Astrocyte (in vitro differentiated cells and primary cell): ENCODE measurements at regions not wholly inside any gene's neighbourhood (a gene's known extent, or its start where the extent isn't known, plus 50 kb on each side); places are given as distances from the start of the nearest gene placed in this dataset.
"Not testable (repeated sequence)": the region's sequence is repeated elsewhere in the genome, so short reads cannot be mapped to it uniquely, and the experiment has no call there.

ENCODE experiments used
- DNase-seq: peaks from one replicate; pipeline ENCODE4 v3.0.0-alpha.2; 2010; ENCODE audit warnings: low read depth
- FAIRE-seq: peaks from 2 replicates; lab custom pipeline; 2011; peaks lifted over from hg19 to GRCh38; lab: Jason Lieb, UNC
- H2AFZ ChIP-seq: 2 replicates; pipeline ENCODE4 v1.6.0; 2012; ENCODE audit warnings: low read depth, low read length, inconsistent platforms
- H3K27ac ChIP-seq: 2 replicates; pipeline ENCODE4 v1.5.1; 2011; ENCODE audit warnings: low read depth, low read length, inconsistent platforms
- H3K27me3 ChIP-seq: 2 replicates; pipeline ENCODE4 v1.6.0; 2011; ENCODE audit warnings: low read length, inconsistent platforms; ENCODE audit not compliant: insufficient read depth
- H3K36me3 ChIP-seq: 2 replicates; pipeline ENCODE4 v1.5.1; 2011; ENCODE audit warnings: low read length, inconsistent platforms; ENCODE audit not compliant: insufficient read depth
- H3K4me1 ChIP-seq: 2 replicates; pipeline ENCODE4 v1.5.1; 2011; ENCODE audit warnings: low read length, inconsistent platforms; ENCODE audit not compliant: insufficient read depth
- H3K4me2 ChIP-seq: 2 replicates; pipeline ENCODE4 v1.6.0; 2012; ENCODE audit warnings: low read length, inconsistent platforms
- H3K4me3 ChIP-seq: 2 replicates; pipeline ENCODE4 v1.5.1; 2011; ENCODE audit warnings: low read depth, mild to moderate bottlenecking, low read length, inconsistent platforms; ENCODE audit not compliant: insufficient read depth
- H3K79me2 ChIP-seq: 2 replicates; pipeline ENCODE4 v1.6.0; 2012; ENCODE audit warnings: mild to moderate bottlenecking, low read length, inconsistent platforms; ENCODE audit not compliant: insufficient read depth
- H3K9ac ChIP-seq: 2 replicates; pipeline ENCODE4 v1.6.0; 2012; ENCODE audit warnings: mild to moderate bottlenecking, low read length, inconsistent platforms
- H3K9me3 ChIP-seq: 2 replicates; pipeline ENCODE4 v1.5.1; 2012; ENCODE audit warnings: low read depth, mild to moderate bottlenecking, low read length, inconsistent platforms; ENCODE audit not compliant: insufficient read depth
- H4K20me1 ChIP-seq: 2 replicates; pipeline ENCODE4 v1.6.0; 2012; ENCODE audit warnings: low read length, inconsistent platforms; ENCODE audit not compliant: insufficient read depth
- H3K27ac Mint-ChIP-seq: one replicate; pipeline ENCODE4 v1.8.0; 2021; ENCODE audit warnings: mild to moderate bottlenecking, mixed read lengths; ENCODE audit not compliant: unreplicated experiment
- H3K27me3 Mint-ChIP-seq: one replicate; pipeline ENCODE4 v1.8.0; 2021; ENCODE audit warnings: low read depth, mixed read lengths; ENCODE audit not compliant: unreplicated experiment
- H3K36me3 Mint-ChIP-seq: one replicate; pipeline ENCODE4 v1.8.0; 2021; ENCODE audit warnings: low read depth, mixed read lengths; ENCODE audit not compliant: unreplicated experiment
- H3K4me1 Mint-ChIP-seq: one replicate; pipeline ENCODE4 v1.8.0; 2021; ENCODE audit warnings: low read depth, mixed read lengths; ENCODE audit not compliant: unreplicated experiment
- H3K4me3 Mint-ChIP-seq: one replicate; pipeline ENCODE4 v1.8.0; 2021; ENCODE audit warnings: mild to moderate bottlenecking, moderate library complexity, mixed read lengths; ENCODE audit not compliant: unreplicated experiment
- H3K9me3 Mint-ChIP-seq: one replicate; pipeline ENCODE4 v1.8.0; 2021; ENCODE audit warnings: mild to moderate bottlenecking, mixed read lengths; ENCODE audit not compliant: unreplicated experiment

- not testable (repeated sequence) for FAIRE-seq, H4K20me1 ChIP-seq, H3K36me3 Mint-ChIP-seq, DNase-seq, H3K9me3 Mint-ChIP-seq, H2AFZ ChIP-seq, H3K9ac ChIP-seq, H3K4me2 ChIP-seq, H3K4me3 ChIP-seq, H3K27ac Mint-ChIP-seq, H3K27me3 ChIP-seq, H3K9me3 ChIP-seq, H3K4me1 ChIP-seq, H3K27ac ChIP-seq, H3K27me3 Mint-ChIP-seq, H3K36me3 ChIP-seq, H3K4me3 Mint-ChIP-seq, H3K4me1 Mint-ChIP-seq, H3K79me2 ChIP-seq
Measured at GRCh38 chrY:3262911-3263310, 316.0 kb upstream of the TGIF2LY start.

DNA sequence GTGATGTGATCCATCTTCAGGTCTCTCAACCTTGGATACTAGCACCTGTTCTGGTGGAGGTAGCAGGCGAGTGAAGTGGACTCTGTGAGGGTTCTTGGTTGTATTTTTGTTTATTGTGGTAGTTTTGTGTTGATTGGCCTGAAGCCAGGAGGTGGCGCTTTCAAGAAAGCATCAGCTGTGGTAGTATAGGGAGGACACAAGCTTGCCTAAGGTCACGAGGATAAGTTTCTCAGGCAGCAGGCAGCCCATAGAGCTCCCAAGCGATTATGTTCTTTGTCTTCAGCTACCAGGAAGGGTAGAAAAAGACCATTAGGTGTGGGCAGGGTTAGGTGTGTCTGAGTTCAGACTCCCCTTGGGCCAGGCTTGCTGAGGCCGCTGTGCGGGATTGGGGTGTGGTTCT is 290.8 kb upstream of the TGIF2LY start:
- H3K9me3 Mint-ChIP-seq, H3K36me3 ChIP-seq, H3K9ac ChIP-seq, H3K4me3 ChIP-seq, H3K4me3 Mint-ChIP-seq, H3K4me2 ChIP-seq, DNase-seq, H3K27ac ChIP-seq, H3K36me3 Mint-ChIP-seq, H3K4me1 Mint-ChIP-seq, H3K9me3 ChIP-seq, H3K79me2 ChIP-seq, H2AFZ ChIP-seq, FAIRE-seq, H3K27me3 ChIP-seq, H3K27me3 Mint-ChIP-seq, H3K27ac Mint-ChIP-seq, H3K4me1 ChIP-seq, H4K20me1 ChIP-seq: not testable (repeated sequence)

GRCh38 chrY:3297235-3297634 is 281.6 kb upstream of the TGIF2LY start:
- H3K27me3 Mint-ChIP-seq, FAIRE-seq, H3K27me3 ChIP-seq, H3K4me3 ChIP-seq, H2AFZ ChIP-seq, H3K36me3 Mint-ChIP-seq, H3K4me2 ChIP-seq, H3K4me1 ChIP-seq, H3K9me3 ChIP-seq, H3K79me2 ChIP-seq, H3K4me1 Mint-ChIP-seq, H3K9ac ChIP-seq, H3K36me3 ChIP-seq, DNase-seq, H3K9me3 Mint-ChIP-seq, H4K20me1 ChIP-seq, H3K27ac ChIP-seq, H3K27ac Mint-ChIP-seq, H3K4me3 Mint-ChIP-seq: not testable (repeated sequence)

GRCh38 chrY:3319988-3320387 is 258.9 kb upstream of the TGIF2LY start:
- not testable (repeated sequence) for H3K27ac Mint-ChIP-seq, H3K27me3 ChIP-seq, DNase-seq, H3K9me3 Mint-ChIP-seq, H3K27ac ChIP-seq, H3K4me1 ChIP-seq, H3K79me2 ChIP-seq, H3K4me3 Mint-ChIP-seq, H3K27me3 Mint-ChIP-seq, H3K36me3 ChIP-seq, H3K36me3 Mint-ChIP-seq, FAIRE-seq, H2AFZ ChIP-seq, H3K4me2 ChIP-seq, H4K20me1 ChIP-seq, H3K9ac ChIP-seq, H3K4me3 ChIP-seq, H3K4me1 Mint-ChIP-seq, H3K9me3 ChIP-seq

DNA sequence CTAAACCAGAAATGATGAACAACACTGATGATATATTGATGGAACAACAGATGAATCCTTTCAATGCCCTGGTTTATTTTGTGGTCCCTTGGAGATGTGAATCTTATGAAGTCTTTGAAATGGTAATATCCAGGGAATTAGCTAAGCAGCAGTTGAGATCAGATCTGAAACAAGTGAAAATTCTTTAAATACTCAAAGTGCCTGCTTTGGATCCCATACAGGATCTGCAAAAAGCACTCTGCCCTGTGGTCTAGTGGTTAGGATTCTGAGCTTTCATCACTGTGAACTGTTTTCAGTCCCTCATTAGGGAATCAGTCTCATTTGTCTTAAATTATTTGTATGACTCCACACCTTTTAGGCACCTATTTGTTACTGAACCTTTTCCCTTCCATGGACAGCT is 211.3 kb upstream of the TGIF2LY start:
- not testable (repeated sequence) for H3K36me3 Mint-ChIP-seq

GRCh38 chrY:3368459-3368858 is 210.4 kb upstream of the TGIF2LY start:
- H3K4me1 Mint-ChIP-seq, H3K4me3 Mint-ChIP-seq, H3K4me1 ChIP-seq, H3K27me3 ChIP-seq, H3K27ac Mint-ChIP-seq, H3K36me3 ChIP-seq, H3K79me2 ChIP-seq, H3K4me3 ChIP-seq, H3K9me3 Mint-ChIP-seq, H3K27ac ChIP-seq, H3K36me3 Mint-ChIP-seq, H3K4me2 ChIP-seq, DNase-seq, H3K9me3 ChIP-seq, H3K27me3 Mint-ChIP-seq, H3K9ac ChIP-seq, H4K20me1 ChIP-seq, H2AFZ ChIP-seq: not testable (repeated sequence)
- peak; percentile 85 for FAIRE-seq

More for the DNA sequence above, 211.3 kb upstream of the TGIF2LY start:
- not testable (repeated sequence) for H4K20me1 ChIP-seq, H3K36me3 ChIP-seq, H3K4me3 ChIP-seq, H3K9me3 ChIP-seq, H3K4me3 Mint-ChIP-seq, H3K9ac ChIP-seq, H3K27me3 ChIP-seq, H3K27me3 Mint-ChIP-seq, H3K4me1 Mint-ChIP-seq, H3K4me1 ChIP-seq, H3K79me2 ChIP-seq, H3K9me3 Mint-ChIP-seq, DNase-seq, FAIRE-seq, H3K4me2 ChIP-seq, H2AFZ ChIP-seq, H3K27ac Mint-ChIP-seq, H3K27ac ChIP-seq
